Suprapubic skin (tissue), 4 donors: ENCODE measurements at regions not wholly inside any gene's neighbourhood (a gene's known extent, or its start where the extent isn't known, plus 50 kb on each side); places are given as distances from the start of the nearest gene placed in this dataset.

Experiments used
- POLR2A ChIP-seq, 2 donors: fragments of 450-650 bp; IDR thresholded peaks; one replicate each; pipeline ENCODE4 v1.6.1; 2017; ENCODE audit warnings: antibody characterized with exemption in 2 of 2, mild to moderate bottlenecking in 2 of 2, moderate library complexity in 2 of 2
- POLR2AphosphoS5 ChIP-seq, 3 donors: sonication (generic); formaldehyde crosslinking; IDR thresholded peaks; one replicate each; pipeline ENCODE4 v1.6.1; 2017; ENCODE audit warnings: antibody characterized with exemption in 3 of 3
- TF ChIP-seq, protein P1 (sequence below), 2 donors: fragments of 200-600 bp in 1 of 2; fragments of 450-650 bp in 1 of 2; sonication (generic) in 1 of 2; IDR thresholded peaks; one replicate each; pipeline ENCODE4 v1.5.1; 2016 to 2019; ENCODE audit warnings: antibody characterized with exemption in 2 of 2, mild to moderate bottlenecking in 1 of 2, moderate library complexity in 1 of 2

DNA sequence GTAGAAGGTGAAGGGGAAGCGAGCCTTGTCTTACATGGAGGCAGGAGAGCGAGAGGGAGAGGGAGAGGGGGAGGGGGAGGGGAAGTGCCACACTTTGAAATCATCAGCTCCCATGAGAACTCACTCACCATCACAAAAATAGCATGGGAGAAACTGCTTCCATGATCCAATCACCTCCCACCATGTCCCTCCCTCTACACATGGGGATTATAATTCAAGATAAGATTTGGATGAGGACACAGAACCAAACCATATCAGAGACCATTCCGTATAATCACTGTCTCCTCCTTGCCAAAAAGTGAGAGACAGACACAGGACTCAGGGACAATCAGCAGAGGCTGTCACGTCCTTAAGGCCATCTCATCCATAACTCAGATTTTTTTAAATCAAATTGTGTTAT is 187.7 kb upstream of the TAS2R1 start:
- TF ChIP-seq POLR2AphosphoS5 (IDR thresholded peaks at IDR 0.05) (no peak), POLR2A (IDR thresholded peaks at IDR 0.05) (no peak)
- TF ChIP-seq, protein P1, sequence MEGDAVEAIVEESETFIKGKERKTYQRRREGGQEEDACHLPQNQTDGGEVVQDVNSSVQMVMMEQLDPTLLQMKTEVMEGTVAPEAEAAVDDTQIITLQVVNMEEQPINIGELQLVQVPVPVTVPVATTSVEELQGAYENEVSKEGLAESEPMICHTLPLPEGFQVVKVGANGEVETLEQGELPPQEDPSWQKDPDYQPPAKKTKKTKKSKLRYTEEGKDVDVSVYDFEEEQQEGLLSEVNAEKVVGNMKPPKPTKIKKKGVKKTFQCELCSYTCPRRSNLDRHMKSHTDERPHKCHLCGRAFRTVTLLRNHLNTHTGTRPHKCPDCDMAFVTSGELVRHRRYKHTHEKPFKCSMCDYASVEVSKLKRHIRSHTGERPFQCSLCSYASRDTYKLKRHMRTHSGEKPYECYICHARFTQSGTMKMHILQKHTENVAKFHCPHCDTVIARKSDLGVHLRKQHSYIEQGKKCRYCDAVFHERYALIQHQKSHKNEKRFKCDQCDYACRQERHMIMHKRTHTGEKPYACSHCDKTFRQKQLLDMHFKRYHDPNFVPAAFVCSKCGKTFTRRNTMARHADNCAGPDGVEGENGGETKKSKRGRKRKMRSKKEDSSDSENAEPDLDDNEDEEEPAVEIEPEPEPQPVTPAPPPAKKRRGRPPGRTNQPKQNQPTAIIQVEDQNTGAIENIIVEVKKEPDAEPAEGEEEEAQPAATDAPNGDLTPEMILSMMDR (IDR thresholded peaks at IDR 0.05), result no peak
